ENCODE measurements at regions not wholly inside any gene's neighbourhood (a gene's known extent, or its start where the extent isn't known, plus 50 kb on each side); places are given as distances from the start of the nearest gene placed in this dataset.

GRCh38 chr5:163914910-163915309 is 409.5 kb downstream of the MAT2B start (continued):
- TF ChIP-seq, protein P1, sequence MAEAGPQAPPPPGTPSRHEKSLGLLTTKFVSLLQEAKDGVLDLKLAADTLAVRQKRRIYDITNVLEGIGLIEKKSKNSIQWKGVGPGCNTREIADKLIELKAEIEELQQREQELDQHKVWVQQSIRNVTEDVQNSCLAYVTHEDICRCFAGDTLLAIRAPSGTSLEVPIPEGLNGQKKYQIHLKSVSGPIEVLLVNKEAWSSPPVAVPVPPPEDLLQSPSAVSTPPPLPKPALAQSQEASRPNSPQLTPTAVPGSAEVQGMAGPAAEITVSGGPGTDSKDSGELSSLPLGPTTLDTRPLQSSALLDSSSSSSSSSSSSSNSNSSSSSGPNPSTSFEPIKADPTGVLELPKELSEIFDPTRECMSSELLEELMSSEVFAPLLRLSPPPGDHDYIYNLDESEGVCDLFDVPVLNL (CRISPR knock-in tag; IDR thresholded peaks at IDR 0.05; ENCODE audit: borderline replicate concordance, low read depth): no peak
- TF ChIP-seq, protein P2, sequence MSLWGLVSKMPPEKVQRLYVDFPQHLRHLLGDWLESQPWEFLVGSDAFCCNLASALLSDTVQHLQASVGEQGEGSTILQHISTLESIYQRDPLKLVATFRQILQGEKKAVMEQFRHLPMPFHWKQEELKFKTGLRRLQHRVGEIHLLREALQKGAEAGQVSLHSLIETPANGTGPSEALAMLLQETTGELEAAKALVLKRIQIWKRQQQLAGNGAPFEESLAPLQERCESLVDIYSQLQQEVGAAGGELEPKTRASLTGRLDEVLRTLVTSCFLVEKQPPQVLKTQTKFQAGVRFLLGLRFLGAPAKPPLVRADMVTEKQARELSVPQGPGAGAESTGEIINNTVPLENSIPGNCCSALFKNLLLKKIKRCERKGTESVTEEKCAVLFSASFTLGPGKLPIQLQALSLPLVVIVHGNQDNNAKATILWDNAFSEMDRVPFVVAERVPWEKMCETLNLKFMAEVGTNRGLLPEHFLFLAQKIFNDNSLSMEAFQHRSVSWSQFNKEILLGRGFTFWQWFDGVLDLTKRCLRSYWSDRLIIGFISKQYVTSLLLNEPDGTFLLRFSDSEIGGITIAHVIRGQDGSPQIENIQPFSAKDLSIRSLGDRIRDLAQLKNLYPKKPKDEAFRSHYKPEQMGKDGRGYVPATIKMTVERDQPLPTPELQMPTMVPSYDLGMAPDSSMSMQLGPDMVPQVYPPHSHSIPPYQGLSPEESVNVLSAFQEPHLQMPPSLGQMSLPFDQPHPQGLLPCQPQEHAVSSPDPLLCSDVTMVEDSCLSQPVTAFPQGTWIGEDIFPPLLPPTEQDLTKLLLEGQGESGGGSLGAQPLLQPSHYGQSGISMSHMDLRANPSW (CRISPR knock-in tag; conservative IDR thresholded peaks at IDR 0.05; ENCODE audit: low read depth): no peak
- TF ChIP-seq ETV6 (CRISPR knock-in tag; IDR thresholded peaks at IDR 0.05): no peak
- TF ChIP-seq PREB (CRISPR knock-in tag; IDR thresholded peaks at IDR 0.05; ENCODE audit: borderline replicate concordance): no peak
- TF ChIP-seq, protein P3, sequence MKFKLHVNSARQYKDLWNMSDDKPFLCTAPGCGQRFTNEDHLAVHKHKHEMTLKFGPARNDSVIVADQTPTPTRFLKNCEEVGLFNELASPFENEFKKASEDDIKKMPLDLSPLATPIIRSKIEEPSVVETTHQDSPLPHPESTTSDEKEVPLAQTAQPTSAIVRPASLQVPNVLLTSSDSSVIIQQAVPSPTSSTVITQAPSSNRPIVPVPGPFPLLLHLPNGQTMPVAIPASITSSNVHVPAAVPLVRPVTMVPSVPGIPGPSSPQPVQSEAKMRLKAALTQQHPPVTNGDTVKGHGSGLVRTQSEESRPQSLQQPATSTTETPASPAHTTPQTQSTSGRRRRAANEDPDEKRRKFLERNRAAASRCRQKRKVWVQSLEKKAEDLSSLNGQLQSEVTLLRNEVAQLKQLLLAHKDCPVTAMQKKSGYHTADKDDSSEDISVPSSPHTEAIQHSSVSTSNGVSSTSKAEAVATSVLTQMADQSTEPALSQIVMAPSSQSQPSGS (CRISPR knock-in tag; IDR thresholded peaks at IDR 0.05; ENCODE audit: borderline replicate concordance, low read depth): no peak
- TF ChIP-seq ZNF263 (CRISPR knock-in tag; IDR thresholded peaks at IDR 0.05; ENCODE audit: low read depth): no peak

DNA sequence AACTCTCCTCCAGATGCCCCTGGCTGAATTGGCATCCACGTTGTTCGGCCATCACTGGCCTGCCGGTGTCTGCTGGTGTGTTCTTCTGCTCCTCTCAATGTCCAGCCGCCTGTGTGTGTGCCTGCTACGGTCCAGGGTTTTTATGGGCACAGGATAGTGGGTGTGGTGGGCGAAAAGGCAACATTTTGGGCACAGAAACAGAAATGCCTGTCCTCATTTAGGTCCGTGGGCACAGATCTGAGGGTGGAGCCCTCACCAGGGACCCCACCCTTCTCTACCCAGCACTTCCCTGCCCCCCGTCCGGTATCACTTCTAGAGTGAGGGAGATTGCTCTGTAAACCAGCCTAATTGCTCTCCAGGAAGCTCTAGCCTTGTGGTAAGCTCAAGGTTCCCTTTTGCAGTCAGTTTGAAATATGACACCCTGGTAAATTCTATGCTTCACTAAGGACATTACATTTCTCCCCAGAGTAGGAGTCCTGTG is 410.1 kb downstream of the MAT2B start:
- Mint-ChIP-seq H3K9me3 (peaks cover 18% of the 10 kb centered on the region), H3K36me3 (peaks cover 13% of the 10 kb centered on the region), H3K4me3 (no peak overlapping the region; the same call in 1 of the 2 replicates), H3K27me3 (ENCODE audit: low read depth) (no peaks in the 10 kb centered on the region; the same call in 1 of the 2 replicates), H3K27ac (no peak overlapping the region), H3K4me1 (peaks cover 20% of the 10 kb centered on the region)
- DNase-seq (ENCODE audit: low spot score) (no peak), ATAC-seq (peak; percentile 88)
- POLR2A ChIA-PET: no interaction called here
- CTCF ChIA-PET: no interaction called here
- TF ChIP-seq FOXP1 (CRISPR knock-in tag; IDR thresholded peaks at IDR 0.05; ENCODE audit: borderline replicate concordance): no peak

GRCh38 chr5:163916376-163916775 is 411.0 kb downstream of the MAT2B start:
- Mint-ChIP-seq H3K9me3 (peaks cover 26% of the 10 kb centered on the region), H3K36me3 (peaks cover 13% of the 10 kb centered on the region), H3K4me3 (no peak overlapping the region), H3K27ac (no peak overlapping the region), H3K27me3 (ENCODE audit: low read depth) (peaks cover 6% of the 10 kb centered on the region), H3K4me1 (peaks cover 20% of the 10 kb centered on the region)
- TF ChIP-seq FOXK1 (CRISPR knock-in tag; IDR thresholded peaks at IDR 0.05) (no peak), ZNF232 (CRISPR knock-in tag; IDR thresholded peaks at IDR 0.05) (no peak), GTF2I (CRISPR knock-in tag; conservative IDR thresholded peaks at IDR 0.05) (no peak), JUN (CRISPR knock-in tag; IDR thresholded peaks at IDR 0.05) (no peak), NFYB (CRISPR knock-in tag; conservative IDR thresholded peaks at IDR 0.05; ENCODE audit: low read depth) (no peak), TEAD1 (CRISPR knock-in tag; IDR thresholded peaks at IDR 0.05) (no peak), ZNF263 (CRISPR knock-in tag; IDR thresholded peaks at IDR 0.05; ENCODE audit: low read depth) (no peak), GRHL2 (CRISPR knock-in tag; IDR thresholded peaks at IDR 0.05; ENCODE audit: insufficient replicate concordance, severe bottlenecking) (no peak), GABPB1 (CRISPR knock-in tag; IDR thresholded peaks at IDR 0.05) (no peak), ESRRA (CRISPR knock-in tag; IDR thresholded peaks at IDR 0.05; ENCODE audit: borderline replicate concordance) (no peak), JAZF1 (CRISPR knock-in tag; IDR thresholded peaks at IDR 0.05) (no peak), RORB (CRISPR knock-in tag; IDR thresholded peaks at IDR 0.05) (no peak), SOX15 (CRISPR knock-in tag; IDR thresholded peaks at IDR 0.05) (no peak), ZNF416 (CRISPR knock-in tag; IDR thresholded peaks at IDR 0.05) (no peak), NFE2L1 (CRISPR knock-in tag; IDR thresholded peaks at IDR 0.05) (no peak), KAT7 (CRISPR knock-in tag; IDR thresholded peaks at IDR 0.05; ENCODE audit: borderline replicate concordance) (no peak)
- TF ChIP-seq, protein P1 (CRISPR knock-in tag; IDR thresholded peaks at IDR 0.05; ENCODE audit: borderline replicate concordance, low read depth): no peak
- ATAC-seq (no peak), DNase-seq (ENCODE audit: low spot score) (no peak)
- ChIA-PET CTCF (no interaction called here), POLR2A (no interaction called here)
